ENCODE measurements at regions not wholly inside any gene's neighbourhood (a gene's known extent, or its start where the extent isn't known, plus 50 kb on each side); places are given as distances from the start of the nearest gene placed in this dataset.

DNA sequence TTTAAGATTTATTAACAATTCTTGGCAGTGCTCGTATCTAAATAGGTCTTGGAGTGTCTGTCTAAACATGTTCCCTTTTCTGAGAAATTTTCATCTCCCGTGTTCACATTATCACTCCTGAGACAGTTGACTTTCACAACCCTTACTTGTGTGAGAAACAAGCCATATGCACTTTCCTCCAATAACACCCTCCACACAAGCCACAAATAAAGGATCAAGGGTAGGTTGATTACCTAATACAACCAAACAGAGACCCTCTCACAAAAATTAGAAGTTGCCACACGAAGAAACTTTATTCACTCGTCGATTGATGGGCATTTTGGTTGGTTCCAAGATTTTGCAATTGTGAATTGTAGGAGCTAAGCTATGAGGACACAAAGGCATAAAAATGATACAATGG lies 763.9 kb downstream of the TRAM1L1 start (continued):
- TF ChIP-seq IRF2 (CRISPR knock-in tag; IDR thresholded peaks at IDR 0.05), result no peak
- TF ChIP-seq, protein P1, sequence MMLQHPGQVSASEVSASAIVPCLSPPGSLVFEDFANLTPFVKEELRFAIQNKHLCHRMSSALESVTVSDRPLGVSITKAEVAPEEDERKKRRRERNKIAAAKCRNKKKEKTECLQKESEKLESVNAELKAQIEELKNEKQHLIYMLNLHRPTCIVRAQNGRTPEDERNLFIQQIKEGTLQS (CRISPR knock-in tag; IDR thresholded peaks at IDR 0.05), result no peak
- no peak for TF ChIP-seq ZFP37 (CRISPR knock-in tag; IDR thresholded peaks at IDR 0.05; ENCODE audit: borderline replicate concordance)

DNA sequence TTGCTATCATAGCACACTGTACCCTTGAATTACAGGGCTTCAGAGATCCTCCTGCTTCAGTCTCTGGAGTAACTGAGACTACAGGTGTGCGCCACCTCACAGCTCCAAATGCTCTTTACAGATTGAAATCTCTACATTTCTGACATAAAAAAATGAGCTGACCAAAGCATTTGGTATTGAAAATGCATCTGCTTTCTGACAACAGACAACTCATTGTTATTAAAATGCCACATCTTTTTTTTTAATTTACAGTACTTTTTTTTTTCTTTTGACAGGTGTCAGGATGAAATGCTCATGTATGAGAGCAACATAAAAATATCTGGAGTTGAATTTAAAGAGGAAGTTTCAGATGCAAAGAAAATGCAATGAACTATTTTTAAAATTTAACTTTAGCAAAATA lies 764.5 kb downstream of the TRAM1L1 start:
- POLR2A ChIA-PET, result no interaction called here
- Histone ChIP-seq H3K4me2 (ENCODE audit: low read depth, low read length) (no peak overlapping the region), H3K9ac (ENCODE audit: insufficient read depth, low read depth, low read length) (no peak overlapping the region), H3K79me2 (ENCODE audit: insufficient read depth, low read length) (no peaks in the 10 kb centered on the region), H3K36me3 (replicated peaks in 1 of 2; ENCODE audit: control insufficient read depth in 1 of 2, insufficient read depth in 2 of 2, low read length in 2 of 2) (no peaks in the 10 kb centered on the region), H2AFZ (ENCODE audit: low read length) (no peak overlapping the region), H4K20me1 (ENCODE audit: insufficient read depth, low read length) (no peaks in the 10 kb centered on the region), H3K4me1 (ENCODE audit: insufficient read depth, low read length) (no peaks in the 10 kb centered on the region), H3K27ac (ENCODE audit: extremely low read length, insufficient read depth, low read length) (no peak overlapping the region), H3K9me3 (ENCODE audit: low read length) (no peaks in the 10 kb centered on the region), H3K27me3 (ENCODE audit: control insufficient read depth in 1 of 2, insufficient read depth in 2 of 2, low read length in 2 of 2) (no peaks in the 10 kb centered on the region; a peak in 1 of 5 replicates), H3K4me3 (replicated peaks in 1 of 3; ENCODE audit: insufficient read depth in 1 of 3, low read depth in 2 of 3, low read length in 3 of 3) (no peak overlapping the region)
- in situ Hi-C loops (cut with HindIII; ENCODE audit: extremely low pct_ligation_motif_present, low pct_unique_long_range_greater_than_20kb) (no loop called here), intact Hi-C loops (cut with micrococcal nuclease; ENCODE audit: unreplicated experiment) (no loop called here)
- CTCF ChIA-PET (ENCODE audit: low intra/inter-chr PET ratio, low total read pairs), result no interaction called here
- no peak for DNase-seq (ENCODE audit: low spot score)
- no peak for FAIRE-seq
- BruUV-seq (replicated peaks), result no TSS peak
- WGBS (ENCODE audit: low lambda C conversion rate), result 0% methylated on average over 1 of the region's 1 CpG
- ATAC-seq, result no peak
- TF ChIP-seq TARDBP (CRISPR knock-in tag; IDR thresholded peaks at IDR 0.05), result no peak
- no peak for TF ChIP-seq MED1 (CRISPR knock-in tag; IDR thresholded peaks at IDR 0.05)
- TF ChIP-seq KMT2A (CRISPR knock-in tag; IDR thresholded peaks at IDR 0.05), result no peak
- TF ChIP-seq ZNF556 (CRISPR knock-in tag; IDR thresholded peaks at IDR 0.05; ENCODE audit: borderline replicate concordance), result no peak
- TF ChIP-seq SP1 (IDR thresholded peaks at IDR 0.05), result no peak
- TF ChIP-seq SP1 (CRISPR knock-in tag; IDR thresholded peaks at IDR 0.05), result no peak
- TF ChIP-seq ZNF780A (CRISPR knock-in tag; IDR thresholded peaks at IDR 0.05), result no peak
- TF ChIP-seq, protein P2, sequence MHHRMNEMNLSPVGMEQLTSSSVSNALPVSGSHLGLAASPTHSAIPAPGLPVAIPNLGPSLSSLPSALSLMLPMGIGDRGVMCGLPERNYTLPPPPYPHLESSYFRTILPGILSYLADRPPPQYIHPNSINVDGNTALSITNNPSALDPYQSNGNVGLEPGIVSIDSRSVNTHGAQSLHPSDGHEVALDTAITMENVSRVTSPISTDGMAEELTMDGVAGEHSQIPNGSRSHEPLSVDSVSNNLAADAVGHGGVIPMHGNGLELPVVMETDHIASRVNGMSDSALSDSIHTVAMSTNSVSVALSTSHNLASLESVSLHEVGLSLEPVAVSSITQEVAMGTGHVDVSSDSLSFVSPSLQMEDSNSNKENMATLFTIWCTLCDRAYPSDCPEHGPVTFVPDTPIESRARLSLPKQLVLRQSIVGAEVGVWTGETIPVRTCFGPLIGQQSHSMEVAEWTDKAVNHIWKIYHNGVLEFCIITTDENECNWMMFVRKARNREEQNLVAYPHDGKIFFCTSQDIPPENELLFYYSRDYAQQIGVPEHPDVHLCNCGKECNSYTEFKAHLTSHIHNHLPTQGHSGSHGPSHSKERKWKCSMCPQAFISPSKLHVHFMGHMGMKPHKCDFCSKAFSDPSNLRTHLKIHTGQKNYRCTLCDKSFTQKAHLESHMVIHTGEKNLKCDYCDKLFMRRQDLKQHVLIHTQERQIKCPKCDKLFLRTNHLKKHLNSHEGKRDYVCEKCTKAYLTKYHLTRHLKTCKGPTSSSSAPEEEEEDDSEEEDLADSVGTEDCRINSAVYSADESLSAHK (CRISPR knock-in tag; IDR thresholded peaks at IDR 0.05; ENCODE audit: borderline replicate concordance), result no peak
- no peak for TF ChIP-seq ZC3H13 (CRISPR knock-in tag; IDR thresholded peaks at IDR 0.05)
- TF ChIP-seq TBP (CRISPR knock-in tag; IDR thresholded peaks at IDR 0.05), result no peak
- TF ChIP-seq, protein P3, sequence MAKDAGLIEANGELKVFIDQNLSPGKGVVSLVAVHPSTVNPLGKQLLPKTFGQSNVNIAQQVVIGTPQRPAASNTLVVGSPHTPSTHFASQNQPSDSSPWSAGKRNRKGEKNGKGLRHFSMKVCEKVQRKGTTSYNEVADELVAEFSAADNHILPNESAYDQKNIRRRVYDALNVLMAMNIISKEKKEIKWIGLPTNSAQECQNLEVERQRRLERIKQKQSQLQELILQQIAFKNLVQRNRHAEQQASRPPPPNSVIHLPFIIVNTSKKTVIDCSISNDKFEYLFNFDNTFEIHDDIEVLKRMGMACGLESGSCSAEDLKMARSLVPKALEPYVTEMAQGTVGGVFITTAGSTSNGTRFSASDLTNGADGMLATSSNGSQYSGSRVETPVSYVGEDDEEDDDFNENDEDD (CRISPR knock-in tag; IDR thresholded peaks at IDR 0.05; ENCODE audit: borderline replicate concordance), result no peak
- TF ChIP-seq BCL6 (CRISPR knock-in tag; IDR thresholded peaks at IDR 0.05), result no peak
- no peak for TF ChIP-seq ZNF546 (CRISPR knock-in tag; conservative IDR thresholded peaks at IDR 0.05)
- TF ChIP-seq, protein P4, sequence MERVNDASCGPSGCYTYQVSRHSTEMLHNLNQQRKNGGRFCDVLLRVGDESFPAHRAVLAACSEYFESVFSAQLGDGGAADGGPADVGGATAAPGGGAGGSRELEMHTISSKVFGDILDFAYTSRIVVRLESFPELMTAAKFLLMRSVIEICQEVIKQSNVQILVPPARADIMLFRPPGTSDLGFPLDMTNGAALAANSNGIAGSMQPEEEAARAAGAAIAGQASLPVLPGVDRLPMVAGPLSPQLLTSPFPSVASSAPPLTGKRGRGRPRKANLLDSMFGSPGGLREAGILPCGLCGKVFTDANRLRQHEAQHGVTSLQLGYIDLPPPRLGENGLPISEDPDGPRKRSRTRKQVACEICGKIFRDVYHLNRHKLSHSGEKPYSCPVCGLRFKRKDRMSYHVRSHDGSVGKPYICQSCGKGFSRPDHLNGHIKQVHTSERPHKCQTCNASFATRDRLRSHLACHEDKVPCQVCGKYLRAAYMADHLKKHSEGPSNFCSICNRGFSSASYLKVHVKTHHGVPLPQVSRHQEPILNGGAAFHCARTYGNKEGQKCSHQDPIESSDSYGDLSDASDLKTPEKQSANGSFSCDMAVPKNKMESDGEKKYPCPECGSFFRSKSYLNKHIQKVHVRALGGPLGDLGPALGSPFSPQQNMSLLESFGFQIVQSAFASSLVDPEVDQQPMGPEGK (CRISPR knock-in tag; IDR thresholded peaks at IDR 0.05), result no peak
- TF ChIP-seq ARNTL (CRISPR knock-in tag; IDR thresholded peaks at IDR 0.05), result no peak
- no peak for TF ChIP-seq TCF7L2 (IDR thresholded peaks at IDR 0.05; ENCODE audit: low read depth, low read length)
- TF ChIP-seq RNF2 (conservative IDR thresholded peaks at IDR 0.05; ENCODE audit: low read depth), result no peak
- no peak for TF ChIP-seq ZNF225 (CRISPR knock-in tag; IDR thresholded peaks at IDR 0.05)
- TF ChIP-seq MTF2 (CRISPR knock-in tag; IDR thresholded peaks at IDR 0.05; ENCODE audit: borderline replicate concordance), result no peak

Data from HepG2 (cell line).